Muscle of back (tissue), 3 donors: ENCODE measurements at regions not wholly inside any gene's neighbourhood (a gene's known extent, or its start where the extent isn't known, plus 50 kb on each side); places are given as distances from the start of the nearest gene placed in this dataset.
A peak's percentile ranks its signal among the peaks of the same experiment; 100 is the strongest.

Source experiments
- DNase-seq, 3 donors: peaks; one replicate each; pipeline versions ENCODE4 v3.0.0 to v3.0.0-alpha.2; 2013

DNA sequence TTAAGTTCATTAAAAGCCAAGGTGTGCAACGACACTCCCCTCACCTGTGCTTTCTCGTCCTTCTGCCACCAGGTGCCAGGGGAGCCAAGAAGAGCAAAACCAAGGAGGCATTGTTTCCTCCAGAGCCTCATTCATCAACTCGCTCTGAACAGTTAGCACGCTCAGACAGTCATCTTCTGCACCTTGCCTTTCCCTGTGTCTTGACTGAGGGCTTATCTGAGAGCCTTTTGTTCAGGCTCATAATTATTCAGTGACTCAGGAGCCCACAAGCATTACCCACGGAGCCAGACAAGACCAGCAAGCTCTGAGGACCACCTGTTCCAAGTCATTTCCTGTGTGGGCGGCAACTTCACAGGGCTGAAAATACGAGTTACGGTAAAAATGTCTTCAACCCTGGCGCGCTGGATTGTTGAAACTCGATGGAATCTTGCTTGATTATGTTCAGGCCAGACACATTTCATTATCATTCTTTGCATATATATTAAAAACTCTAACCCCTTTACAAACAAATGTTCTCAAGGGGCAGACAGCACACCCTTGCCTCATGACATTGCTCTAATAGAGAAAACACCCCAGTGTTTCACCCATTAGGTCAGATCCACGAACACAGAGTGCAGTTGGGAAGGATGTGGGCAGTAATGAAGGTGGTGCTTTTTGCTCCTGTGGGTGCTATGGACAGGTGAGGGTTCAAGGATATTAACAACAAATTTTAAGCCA, 89.7 kb upstream of the RUNX1 start:
- DNase-seq, result peak in 2 of 3 donors; percentile 9 to 65

DNA sequence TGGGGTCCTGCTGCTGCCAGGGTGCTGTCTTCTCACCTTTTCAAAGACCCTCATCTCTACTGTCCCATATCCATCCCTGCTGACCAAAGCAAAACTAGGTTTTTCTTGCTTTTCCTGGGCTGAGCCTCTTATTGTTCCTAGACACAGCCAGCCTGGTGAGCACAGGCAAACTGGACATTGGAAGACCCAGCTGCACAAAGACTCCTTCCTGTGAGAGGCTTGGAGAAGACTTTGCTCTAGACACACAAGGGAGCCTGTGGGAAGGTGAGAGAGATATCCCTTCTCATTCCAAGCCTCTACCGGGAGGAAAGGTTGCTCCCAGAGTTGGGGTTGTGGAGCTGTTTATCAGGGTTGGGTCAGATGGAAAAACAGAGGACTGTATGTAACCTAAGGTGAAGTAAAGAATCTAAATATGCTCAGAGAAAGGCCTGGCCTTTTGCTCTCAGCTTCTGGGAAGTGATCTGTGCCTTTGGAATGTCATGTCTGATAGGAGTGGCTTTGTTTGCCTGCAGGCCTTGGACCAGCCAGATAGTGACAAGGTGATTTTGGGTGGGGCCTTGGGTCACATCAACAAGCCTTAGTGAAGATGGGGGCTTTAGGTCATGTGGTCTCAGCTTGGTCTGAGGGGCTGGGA, 87.6 kb upstream of the RUNX1 start:
- DNase-seq, result no peak

DNA sequence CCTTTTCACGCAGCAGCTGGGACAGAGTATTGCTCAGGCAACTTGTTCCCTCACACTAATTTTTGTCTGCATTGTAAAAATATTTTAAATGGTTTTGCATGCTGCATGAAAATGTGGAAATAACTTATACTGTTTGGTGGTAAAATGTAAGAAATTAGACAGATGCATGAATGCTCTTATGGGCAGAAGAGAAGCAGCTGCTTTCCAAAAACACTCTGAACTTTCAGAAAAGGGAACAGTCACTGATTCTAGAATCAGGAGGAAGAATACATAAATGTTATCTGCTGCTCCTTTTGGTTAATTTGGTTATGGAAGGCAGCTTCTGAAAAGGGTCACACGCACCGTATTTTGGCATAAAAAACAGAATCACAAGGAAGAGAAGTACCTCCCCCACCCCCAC, 87.0 kb upstream of the RUNX1 start:
- DNase-seq, result no peak

DNA sequence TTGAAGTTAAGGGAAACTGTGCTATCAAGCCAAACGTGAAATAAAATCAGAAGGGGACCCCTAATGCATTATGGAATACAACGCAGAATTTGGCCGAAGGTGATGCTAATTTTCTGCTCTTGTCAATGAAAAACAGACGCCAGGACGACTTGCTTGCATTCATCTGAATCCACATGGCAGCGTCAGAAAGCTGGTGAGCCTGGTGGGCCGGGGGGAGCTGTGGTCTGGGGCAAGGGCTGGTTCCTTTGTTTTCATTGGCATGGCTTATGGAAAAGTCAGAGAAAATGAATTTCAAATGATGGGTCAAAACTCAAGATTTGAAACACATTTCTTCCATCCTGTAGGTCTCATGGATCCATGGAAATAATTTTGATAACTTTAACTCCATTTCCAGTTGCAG, 86.4 kb upstream of the RUNX1 start:
- DNase-seq, result no peak

DNA sequence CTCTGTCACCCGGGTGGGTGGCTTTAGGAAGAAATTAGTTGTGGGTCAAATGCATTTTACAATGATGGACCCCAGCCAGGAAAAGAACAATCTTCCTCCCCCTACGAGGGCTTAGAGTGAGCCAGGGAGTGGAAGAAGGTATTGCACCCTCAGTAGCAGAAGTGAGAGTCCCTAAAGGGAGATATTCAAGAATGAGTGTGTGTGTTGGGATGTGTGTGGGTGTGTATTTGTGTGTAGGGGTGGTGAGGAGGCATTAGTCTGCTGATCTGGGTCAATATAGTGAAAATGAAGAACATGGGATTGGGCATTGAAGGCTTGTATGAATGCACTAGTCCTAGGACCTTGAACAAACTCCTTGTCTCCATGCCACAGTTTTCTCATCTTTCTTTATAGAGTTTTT, 85.2 kb upstream of the RUNX1 start:
- DNase-seq, result no peak

DNA sequence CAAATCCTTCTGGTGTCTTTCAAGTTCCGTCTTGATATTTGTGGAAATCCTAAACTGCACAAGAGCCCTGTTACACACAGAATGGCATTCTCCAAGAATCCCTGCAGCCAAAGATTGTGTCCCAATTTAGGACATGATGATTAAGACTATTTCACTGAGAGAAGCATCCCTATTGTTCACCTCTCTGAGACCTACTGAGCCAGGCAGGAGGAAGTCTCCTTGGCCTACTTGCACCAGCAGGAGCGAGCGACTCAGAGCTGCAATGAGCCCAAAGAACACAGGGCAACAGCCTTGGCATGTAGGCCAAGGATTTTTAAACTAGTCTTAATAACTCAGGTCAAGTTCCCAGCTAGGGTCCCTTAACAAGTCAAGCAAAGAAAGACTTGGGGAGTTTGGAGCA, 79.4 kb upstream of the RUNX1 start:
- DNase-seq, result no peak

DNA sequence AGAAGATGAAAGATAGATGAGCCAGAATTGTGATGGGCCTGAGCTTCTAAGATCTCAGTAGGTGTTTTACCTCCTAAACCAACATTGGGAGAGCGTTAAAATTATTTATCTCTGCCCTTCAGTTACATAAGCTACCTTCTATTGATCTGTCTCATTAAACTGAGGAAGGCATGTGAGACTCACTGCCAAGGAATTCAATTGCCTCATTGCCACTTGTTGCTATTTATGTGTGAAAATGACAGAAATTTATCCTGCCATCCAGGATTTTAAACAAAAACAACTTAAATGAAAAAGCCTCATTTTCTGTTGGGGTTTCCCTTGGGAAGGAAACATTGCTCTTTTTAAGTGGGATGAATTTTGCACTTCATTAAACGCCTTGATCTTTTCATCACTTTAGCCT, 78.7 kb upstream of the RUNX1 start:
- no peak for DNase-seq

DNA sequence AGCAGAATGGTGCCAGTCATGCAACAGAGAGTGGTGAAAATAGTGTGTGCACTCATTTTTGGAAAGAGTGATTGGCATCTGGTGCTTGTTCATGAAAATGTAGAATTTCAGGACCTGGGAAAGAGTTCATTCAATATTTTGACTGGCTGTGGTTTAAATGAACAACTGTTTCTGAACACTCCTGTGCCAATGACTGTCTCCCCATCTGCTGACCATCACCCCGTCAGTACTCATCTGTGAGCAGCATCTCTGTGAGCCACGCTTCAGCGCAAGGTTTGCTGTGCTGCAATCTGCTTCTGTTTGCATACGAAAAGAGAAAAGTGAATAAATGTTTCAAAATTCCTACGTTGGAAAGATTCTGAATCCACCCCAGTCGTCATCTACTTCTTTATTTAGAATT, 77.9 kb upstream of the RUNX1 start:
- no peak for DNase-seq

DNA sequence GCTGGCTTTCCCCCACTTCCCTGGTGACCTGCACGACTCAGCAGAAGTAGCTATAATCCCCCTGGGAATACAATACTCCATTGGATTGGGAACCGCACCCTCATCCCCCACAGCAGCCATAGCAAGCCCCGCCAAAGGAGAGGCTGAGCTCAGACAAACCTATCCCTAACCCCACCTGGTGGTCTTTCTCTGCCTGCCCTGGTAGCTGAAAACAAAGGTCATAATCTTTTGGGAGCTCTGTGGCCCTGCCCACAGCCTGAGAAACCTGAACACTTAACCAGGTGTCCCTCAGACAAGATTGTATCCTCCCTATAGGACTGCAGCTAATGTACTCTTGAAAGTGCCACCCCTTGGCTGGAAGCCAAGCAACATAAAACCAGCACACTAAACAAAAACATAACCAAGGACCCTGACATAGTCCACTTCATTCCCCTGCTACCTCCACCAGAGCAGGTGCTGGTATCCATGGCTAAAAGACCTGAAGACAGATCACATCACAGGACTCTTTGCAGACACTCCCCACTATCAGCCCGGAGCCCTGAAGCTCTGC, 71.6 kb upstream of the RUNX1 start:
- no peak for DNase-seq

DNA sequence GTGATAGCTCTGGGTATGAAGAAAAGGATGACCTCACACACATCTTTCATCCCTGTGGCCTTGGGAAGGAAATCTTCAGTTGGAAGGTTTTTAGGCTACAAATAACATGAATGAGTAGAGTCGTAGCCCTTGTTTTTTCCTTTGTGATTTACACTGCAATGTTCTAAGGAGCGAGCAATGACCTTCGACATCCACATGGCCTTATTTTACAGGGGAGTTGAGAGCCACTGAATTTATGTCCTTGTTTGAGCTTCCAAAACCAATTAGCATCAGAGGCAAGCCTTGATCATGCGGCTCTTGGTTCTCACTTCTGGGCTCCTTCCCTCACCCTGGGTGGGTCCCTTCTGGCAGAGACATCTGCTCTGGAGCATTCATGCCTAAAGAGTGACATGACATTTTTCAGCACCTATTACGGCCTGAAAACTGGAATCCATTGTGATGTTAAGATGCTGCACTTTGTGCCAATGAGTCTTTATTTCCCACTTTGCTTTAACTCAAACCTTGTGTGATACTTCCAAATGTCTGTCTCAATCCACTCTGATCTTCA, 70.5 kb upstream of the RUNX1 start:
- DNase-seq, result no peak

DNA sequence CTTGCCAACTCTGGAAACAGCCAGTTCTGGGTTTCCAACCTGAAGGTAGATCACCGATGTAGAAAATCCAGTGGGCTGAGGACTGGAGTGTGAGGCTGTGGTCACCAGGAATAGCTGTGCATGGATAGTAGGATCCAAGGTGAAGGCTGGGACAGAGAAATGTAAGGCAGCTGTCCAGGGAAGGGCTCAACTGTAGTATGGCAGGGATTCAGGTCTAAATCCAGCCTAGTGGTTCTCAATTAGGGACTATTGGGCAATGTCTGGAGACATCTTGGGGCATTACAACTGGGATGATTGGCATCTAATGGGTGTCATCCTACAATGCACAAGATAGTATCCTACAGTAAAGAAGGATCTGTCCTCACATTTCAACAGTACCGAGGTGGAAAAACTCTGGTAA, 67.7 kb upstream of the RUNX1 start:
- DNase-seq, result no peak

DNA sequence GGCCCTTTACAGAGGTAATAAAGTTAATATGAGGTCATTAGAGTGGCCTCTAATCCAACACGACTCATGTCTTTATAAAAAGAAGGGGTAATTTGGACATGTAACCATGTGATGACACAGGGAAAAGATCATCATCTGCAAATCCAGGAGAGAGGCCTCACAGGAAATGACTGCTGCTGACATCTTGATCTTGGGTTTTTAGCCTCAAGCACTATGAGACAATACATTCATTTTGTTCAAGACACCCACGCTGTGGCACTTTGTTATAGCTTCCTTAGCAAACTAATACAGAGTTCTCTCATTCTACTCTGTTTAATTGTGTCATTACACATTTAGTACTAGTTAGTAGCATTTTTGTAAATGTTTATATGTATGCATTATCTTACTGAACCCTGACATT, 64.0 kb upstream of the RUNX1 start:
- no peak for DNase-seq

DNA sequence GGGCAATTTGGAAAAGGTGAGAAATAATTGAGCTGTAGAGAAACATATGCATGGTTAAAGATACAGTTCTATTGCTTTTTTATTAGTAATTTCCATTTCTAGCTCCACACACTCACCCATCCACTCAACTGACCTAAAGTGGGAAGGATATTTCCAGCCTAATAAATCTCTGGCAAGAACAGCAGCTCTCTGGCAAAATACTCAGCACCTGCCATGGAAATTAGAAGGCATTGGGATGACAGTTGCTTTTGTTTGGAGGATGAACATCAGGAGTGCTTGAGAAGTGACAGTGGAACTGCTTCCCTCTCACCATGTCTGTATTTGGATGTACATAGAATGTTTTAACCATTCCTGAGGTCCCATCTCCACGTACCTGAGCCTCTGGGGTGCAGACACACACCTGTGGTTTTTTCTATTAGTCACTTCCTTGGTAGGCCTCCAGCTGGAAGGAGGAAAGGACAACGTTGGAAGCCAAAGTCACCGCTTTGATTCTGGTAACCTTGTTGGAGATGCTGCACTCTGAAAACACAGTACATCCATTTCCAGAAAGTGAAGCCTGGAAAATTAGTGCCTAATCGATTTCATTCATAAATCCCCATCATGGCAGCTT, 62.3 kb upstream of the RUNX1 start:
- DNase-seq, result no peak

DNA sequence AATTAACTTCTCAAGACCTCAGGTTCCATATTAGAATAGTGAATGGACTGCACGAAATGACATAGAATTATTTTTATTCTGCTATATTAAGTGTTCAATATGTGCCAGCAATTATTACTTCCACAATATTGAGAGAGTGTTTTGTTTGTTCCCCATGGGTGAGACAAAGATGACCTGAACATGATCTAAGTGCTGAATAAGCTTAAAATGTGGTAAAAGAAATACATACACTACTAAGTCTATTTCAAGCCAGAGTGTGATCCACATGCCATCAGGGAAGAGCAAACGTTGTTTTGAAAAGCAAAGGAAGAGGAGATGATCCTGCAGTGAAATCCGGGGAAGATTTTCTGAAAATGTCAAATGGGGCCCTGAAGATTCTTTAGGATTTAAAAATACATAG, 59.8 kb upstream of the RUNX1 start:
- no peak for DNase-seq

DNA sequence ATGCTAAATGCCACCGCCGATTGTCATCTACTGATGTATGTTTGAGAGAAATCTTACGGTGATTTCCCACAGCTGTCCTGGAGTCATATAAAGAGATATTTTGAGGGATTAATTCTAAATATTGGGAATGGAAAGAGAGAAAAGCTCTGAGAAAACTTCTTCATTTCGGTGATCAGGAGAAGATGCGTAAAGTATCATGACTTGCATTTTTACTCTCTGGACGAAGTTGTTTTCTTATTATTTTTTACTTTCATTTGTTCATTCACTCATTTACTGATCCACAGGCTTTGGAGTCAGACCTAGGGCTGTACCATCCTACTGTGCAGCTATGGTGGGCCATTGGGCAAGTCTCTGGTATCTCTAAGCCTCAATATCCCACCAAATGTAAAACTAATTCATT, 58.4 kb upstream of the RUNX1 start:
- DNase-seq, result no peak

DNA sequence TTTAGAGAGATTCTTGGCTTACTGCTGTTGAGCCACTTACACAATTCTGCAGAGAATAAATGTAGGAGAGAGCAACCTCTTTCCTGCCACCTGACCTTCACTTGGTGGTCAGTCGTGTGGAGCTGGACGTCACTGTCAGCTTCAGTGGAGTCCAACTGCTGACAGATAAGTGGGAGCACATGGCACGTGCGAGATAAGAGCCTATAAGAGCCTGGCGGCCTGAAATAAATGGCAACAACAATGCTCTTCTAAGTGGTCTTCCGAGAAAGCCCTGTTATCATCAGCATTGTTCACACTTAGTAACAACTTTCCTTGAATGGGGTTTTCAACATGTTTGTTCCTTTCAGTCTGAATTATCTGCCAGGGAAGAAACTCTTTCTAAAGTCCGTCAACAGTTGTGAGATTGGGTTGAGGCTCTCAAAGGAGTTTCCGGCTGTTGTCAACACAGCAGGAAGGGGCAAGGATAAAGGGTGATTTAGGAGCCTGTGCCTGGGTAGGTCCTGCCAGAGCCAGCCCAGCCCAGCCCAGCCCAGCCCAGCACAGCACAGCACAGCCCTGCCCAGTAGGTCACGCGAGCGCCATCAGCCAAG, 57.2 kb upstream of the RUNX1 start:
- no peak for DNase-seq

DNA sequence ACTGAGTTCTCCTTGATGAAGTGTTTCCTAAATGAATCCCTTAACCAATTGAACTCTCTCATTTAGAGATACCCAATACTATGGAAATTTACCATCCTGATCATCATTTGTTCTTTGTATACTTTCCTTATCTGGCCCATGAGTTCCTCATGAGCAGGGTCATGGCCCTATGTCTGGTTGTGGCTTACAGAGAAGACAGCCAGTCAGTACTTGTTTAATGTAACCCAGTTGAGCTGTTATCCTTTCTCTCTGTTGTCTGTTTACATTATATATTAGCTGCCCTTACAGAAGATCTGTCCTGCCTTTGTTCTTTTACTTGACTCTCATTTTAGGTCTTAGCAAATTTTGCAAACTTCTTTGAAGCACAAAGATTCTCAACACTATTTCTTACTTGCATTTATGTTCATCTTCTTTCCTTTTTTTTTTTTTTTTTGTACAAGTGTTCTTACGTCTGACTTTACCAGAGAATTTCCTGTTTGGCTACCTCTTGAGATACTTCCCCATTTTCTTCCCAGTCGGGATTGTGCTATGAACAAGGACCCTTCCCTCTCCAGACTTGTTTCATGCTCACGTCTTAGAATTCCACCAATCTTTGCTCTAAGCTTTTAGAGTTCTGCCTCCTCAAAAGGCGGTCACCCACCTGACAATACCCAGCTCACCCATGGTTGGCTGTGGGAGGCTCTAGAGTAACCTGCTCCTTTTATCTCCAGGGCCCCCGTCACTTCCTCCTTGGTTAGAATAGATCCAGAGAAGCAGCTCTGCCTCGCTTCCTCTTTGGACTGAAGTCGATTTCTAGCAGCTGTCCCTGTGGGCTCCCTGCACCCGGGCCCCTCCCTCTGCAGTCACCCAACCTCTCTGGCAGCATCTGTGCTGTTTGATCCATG, 53.6 kb upstream of the RUNX1 start:
- peak in 2 of 3 donors; percentile 20 to 48 for DNase-seq

DNA sequence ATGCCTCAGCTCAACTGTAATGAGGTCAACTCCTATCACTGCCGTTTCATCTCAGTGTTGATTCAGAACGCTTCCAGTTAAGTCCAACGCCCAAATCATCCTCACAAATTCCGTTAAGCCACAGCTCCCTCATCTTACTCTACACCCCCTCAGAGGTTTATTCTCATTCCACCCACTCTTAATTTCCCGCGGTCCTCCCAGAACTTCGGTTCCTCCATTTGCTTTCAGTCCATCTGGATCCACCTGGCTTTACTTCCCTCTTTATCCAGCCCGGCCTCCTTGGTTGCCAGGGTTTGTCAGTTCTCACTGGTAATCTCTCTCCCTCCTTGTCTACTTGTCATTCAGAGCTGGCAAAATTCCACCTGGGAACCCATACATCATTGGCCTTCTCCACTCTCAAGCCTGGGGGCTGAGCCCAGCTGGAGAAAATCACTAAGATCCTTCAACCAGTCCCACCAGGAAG, 51.3 kb upstream of the RUNX1 start:
- no peak for DNase-seq

DNA sequence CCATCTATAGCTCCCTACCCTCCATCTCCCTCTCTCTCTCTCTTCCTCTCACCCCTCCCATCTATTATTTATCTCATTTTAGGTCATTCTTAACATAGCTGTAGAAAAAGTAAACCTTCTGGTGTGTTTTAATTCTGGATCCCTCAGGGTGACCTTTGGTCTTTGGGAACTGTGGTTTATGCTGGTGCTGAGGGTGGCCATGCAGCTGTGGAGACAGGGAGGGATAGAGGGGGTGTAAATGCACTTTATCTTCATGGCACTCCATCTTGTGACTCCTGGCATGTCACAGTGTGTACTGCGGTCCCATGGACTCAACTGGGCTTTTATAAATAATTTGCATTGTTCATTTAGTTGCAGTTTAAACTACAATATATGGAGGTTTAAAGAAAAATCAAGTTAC, 50.2 kb upstream of the RUNX1 start:
- DNase-seq, result no peak
